HFF-Myc (cell line): ENCODE measurements at regions not wholly inside any gene's neighbourhood (a gene's known extent, or its start where the extent isn't known, plus 50 kb on each side); places are given as distances from the start of the nearest gene placed in this dataset.

Experiments used
- DNase-seq: peaks from one replicate; pipeline ENCODE4 v3.0.0-alpha.2; 2011; ENCODE audit warnings: low read depth; ENCODE audit errors: extremely low read depth
- H3K4me3 ChIP-seq: replicated peaks from 2 replicates; pipeline ENCODE4 v1.5.1; 2011; ENCODE audit warnings: low read depth, mild to moderate bottlenecking, control low read depth, low read length
- TF ChIP-seq, protein P1 (sequence below): IDR thresholded peaks from 2 replicates; pipeline ENCODE4 v1.5.1; 2012; ENCODE audit warnings: mild to moderate bottlenecking, low read depth, low read length, control low read depth; ENCODE audit errors: missing control alignments

DNA sequence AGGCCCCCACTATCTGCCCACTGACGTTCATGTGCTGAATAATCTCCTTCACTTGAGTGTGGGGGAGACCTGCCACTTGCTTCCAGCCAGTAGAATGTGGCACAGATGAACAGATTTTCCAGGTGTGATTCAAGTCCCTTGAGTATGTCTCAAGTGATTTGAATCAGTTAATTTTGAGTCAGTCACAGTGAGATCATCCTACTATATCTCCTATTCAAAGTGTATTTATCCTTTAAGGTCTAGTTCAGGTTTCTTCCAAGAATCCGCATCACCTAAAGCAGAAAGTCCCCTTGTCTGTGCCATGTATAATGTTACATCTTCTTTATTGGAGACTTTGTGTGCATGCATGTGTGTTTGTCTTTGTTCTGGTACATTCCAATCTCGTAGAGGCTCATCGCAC is 208.3 kb upstream of the DAB2 start:
- no peak overlapping the region for H3K4me3 ChIP-seq
- TF ChIP-seq, protein P1, sequence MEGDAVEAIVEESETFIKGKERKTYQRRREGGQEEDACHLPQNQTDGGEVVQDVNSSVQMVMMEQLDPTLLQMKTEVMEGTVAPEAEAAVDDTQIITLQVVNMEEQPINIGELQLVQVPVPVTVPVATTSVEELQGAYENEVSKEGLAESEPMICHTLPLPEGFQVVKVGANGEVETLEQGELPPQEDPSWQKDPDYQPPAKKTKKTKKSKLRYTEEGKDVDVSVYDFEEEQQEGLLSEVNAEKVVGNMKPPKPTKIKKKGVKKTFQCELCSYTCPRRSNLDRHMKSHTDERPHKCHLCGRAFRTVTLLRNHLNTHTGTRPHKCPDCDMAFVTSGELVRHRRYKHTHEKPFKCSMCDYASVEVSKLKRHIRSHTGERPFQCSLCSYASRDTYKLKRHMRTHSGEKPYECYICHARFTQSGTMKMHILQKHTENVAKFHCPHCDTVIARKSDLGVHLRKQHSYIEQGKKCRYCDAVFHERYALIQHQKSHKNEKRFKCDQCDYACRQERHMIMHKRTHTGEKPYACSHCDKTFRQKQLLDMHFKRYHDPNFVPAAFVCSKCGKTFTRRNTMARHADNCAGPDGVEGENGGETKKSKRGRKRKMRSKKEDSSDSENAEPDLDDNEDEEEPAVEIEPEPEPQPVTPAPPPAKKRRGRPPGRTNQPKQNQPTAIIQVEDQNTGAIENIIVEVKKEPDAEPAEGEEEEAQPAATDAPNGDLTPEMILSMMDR = no peak
- DNase-seq = no peak

DNA sequence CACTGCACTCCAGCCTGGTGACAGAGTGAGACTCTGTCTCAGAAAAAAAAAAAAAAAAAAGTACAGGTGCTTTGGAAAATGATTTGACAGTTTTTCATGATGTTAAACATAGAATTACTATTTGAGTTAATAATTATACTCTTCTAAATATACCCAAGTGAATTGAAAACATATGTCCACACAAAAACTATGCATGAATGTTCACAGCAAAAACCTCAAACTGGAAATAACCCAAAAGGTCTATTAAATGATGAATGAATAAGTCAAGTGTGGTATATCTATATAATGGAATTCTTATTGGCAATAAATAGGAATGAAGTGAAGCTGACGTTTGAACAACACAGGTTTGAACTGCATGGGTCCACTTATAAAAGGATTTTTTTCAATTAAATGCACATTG is 207.2 kb upstream of the DAB2 start:
- H3K4me3 ChIP-seq = no peak overlapping the region
- TF ChIP-seq, protein P1 = no peak
- no peak for DNase-seq

DNA sequence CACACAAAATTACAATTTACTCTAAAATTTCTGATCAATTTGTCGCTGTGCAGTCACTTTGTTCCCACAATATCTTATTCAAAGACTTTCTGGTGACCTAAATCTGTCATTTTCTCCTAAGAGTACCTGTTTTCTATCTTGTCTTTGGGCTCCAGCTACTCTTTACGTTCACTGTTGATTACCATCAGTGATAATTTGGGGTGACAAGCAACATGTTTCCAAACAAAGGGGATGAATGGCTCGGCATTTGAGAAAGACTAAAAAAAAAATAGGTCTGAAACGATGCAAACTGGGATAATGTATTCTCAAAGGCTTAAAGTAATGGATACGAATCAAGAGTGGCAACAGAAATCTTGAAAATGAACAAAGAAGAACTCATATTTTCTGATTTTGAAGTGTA is 205.2 kb upstream of the DAB2 start:
- no peak for DNase-seq
- TF ChIP-seq, protein P1 = no peak
- no peak overlapping the region for H3K4me3 ChIP-seq

DNA sequence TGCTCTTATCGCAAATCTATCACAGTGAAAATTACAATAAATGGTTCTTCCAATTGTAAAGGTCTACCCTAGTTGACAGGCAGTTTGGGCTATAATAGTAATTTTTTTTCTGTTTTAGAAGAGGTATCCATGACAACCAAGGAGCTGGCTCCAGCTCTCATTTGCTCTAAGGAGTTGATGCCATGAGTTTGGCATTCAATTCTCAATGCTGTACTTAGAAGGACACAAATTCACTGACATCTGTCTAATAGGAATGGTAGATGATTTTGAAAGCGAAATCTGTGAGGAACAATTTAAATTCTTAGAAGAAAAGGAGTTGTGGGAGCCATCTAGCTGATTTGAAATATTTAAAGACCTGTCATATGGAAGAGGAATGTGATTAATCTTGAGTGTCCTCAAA is 203.6 kb upstream of the DAB2 start:
- TF ChIP-seq, protein P1 = no peak
- no peak for DNase-seq
- H3K4me3 ChIP-seq = no peak overlapping the region

DNA sequence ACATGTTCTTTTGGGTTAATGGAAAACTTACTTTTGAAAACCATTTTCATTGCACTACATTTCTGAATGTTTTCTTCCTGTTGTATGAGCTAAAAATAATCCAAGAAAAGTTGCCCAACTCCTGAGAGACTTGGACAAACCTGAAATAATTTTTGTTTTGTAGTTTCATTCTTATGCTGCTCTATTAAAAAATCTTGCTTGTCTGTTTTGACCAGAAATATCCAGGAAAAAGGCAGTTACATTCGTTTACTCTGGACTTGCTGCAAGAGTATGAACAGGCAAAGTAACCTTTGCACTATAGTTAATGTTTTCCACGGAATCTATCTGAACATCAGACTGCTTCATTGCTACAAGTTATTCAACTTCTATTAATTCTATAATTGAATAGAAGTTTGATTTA is 200.1 kb upstream of the DAB2 start:
- TF ChIP-seq, protein P1 = no peak
- H3K4me3 ChIP-seq = no peak overlapping the region
- DNase-seq = no peak

DNA sequence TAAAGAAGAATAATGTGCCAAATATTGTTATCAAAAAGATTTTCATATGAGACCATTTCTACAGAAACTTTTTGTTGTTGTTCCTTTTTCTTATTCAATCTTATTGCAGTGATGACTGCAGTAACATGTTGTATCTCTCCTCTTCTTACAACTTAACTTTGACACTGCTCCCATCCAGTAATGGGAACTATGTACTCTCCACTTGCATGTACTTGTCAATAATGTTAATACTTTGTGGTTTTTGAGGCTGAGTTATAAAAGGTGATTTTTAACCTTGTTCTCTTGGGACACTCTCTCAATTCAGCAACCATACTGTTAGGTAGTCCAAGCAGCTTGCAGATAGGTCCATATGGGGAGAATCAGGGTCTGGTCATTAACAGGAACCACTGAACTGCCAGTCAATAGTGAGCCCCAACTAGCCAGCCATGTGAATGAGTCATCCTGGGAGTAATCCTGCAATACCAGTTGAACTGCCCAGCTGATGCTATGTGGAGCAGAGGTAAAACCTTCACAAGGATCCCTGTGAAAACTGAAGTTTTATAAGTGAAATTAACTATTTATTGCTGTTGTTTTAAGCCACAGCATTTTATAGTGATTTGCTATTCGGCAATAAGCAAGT is 199.6 kb upstream of the DAB2 start:
- TF ChIP-seq, protein P1 = no peak
- H3K4me3 ChIP-seq = no peak overlapping the region
- DNase-seq = no peak

DNA sequence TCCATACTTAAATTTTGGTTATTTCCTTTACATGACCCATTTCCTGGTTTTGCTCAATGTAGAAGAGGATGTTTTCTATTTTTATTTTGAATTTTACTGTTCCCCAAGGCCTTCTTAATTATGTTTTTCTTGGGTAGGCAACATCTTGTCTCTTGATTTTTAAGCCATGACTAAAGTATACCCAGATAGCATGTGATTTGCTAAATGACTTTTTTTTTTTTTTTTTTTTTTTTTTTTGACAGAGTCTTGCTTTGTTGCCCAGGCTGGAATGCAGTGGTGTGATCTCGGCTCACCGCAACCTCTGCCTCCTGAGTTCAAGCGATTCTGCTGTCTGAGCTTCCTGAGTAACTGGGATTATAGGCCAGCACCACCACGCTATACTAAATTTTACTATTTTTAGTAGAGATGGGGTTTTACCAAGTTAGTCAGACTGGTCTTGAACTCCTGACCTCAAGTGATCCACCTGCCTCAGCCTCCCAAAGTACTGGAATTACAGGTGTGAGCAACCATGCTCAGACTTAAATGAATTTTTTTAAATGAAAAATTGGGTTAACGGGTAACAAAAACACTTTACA is 198.6 kb upstream of the DAB2 start:
- TF ChIP-seq, protein P1 = no peak
- DNase-seq = no peak

More for the DNA sequence above, 198.6 kb upstream of the DAB2 start:
- H3K4me3 ChIP-seq = no peak overlapping the region
